ENCODE measurements at regions not wholly inside any gene's neighbourhood (a gene's known extent, or its start where the extent isn't known, plus 50 kb on each side); places are given as distances from the start of the nearest gene placed in this dataset.

GRCh38 chr20:60627751-60628565, 624.1 kb upstream of the CDH4 start:
- no peak for DNase-seq (ENCODE audit: extremely low spot score)
- TF ChIP-seq CTCF (IDR thresholded peaks at IDR 0.05; ENCODE audit: control extremely low read depth, extremely low read depth, low read depth, missing control alignments): no peak
- ChIA-PET CTCF (no interaction called here), POLR2A (no interaction called here)

GRCh38 chr20:60628749-60629148, 623.3 kb upstream of the CDH4 start:
- no peak for TF ChIP-seq CTCF (IDR thresholded peaks at IDR 0.05; ENCODE audit: control extremely low read depth, extremely low read depth, low read depth, missing control alignments)
- CTCF ChIA-PET: no interaction called here
- POLR2A ChIA-PET: no interaction called here
- DNase-seq (ENCODE audit: extremely low spot score): no peak

- ChIA-PET POLR2A (no interaction called here), CTCF (no interaction called here)
- DNase-seq (ENCODE audit: extremely low spot score): no peak
- no peak for TF ChIP-seq CTCF (IDR thresholded peaks at IDR 0.05; ENCODE audit: control extremely low read depth, extremely low read depth, low read depth, missing control alignments)
Measured at GRCh38 chr20:60629206-60629605, 622.9 kb upstream of the CDH4 start.

GRCh38 chr20:60630609-60631008, 621.5 kb upstream of the CDH4 start:
- no peak for DNase-seq (ENCODE audit: extremely low spot score)

GRCh38 chr20:60631585-60632287, 620.3 kb upstream of the CDH4 start:
- ChIA-PET CTCF (no interaction called here), POLR2A (no interaction called here)
- no peak for TF ChIP-seq CTCF (IDR thresholded peaks at IDR 0.05; ENCODE audit: control extremely low read depth, extremely low read depth, low read depth, missing control alignments)
- no peak for DNase-seq (ENCODE audit: extremely low spot score)

More at GRCh38 chr20:60630609-60631008, 621.5 kb upstream of the CDH4 start:
- ChIA-PET POLR2A (no interaction called here), CTCF (no interaction called here)
- TF ChIP-seq CTCF (IDR thresholded peaks at IDR 0.05; ENCODE audit: control extremely low read depth, extremely low read depth, low read depth, missing control alignments): no peak

GRCh38 chr20:60632391-60633262, 619.4 kb upstream of the CDH4 start:
- TF ChIP-seq CTCF (IDR thresholded peaks at IDR 0.05; ENCODE audit: control extremely low read depth, extremely low read depth, low read depth, missing control alignments): no peak
- POLR2A ChIA-PET: no interaction called here
- DNase-seq (ENCODE audit: extremely low spot score): no peak
- CTCF ChIA-PET: no interaction called here
